CD4-positive, alpha-beta T cell treated with Interleukin-21 for 1 hour (primary cell): ENCODE measurements at regions not wholly inside any gene's neighbourhood (a gene's known extent, or its start where the extent isn't known, plus 50 kb on each side); places are given as distances from the start of the nearest gene placed in this dataset.
"Not testable (repeated sequence)": the region's sequence is repeated elsewhere in the genome, so short reads cannot be mapped to it uniquely, and the experiment has no call there.

Experiments used
- DNase-seq: peaks from one replicate; pipeline ENCODE4 v3.0.0-alpha.2; 2020

- DNase-seq, result no peak
Observed at GRCh38 chr5:91954136-91954535, 571.0 kb upstream of the ARRDC3 start.

GRCh38 chr5:91950328-91950727 is 567.2 kb upstream of the ARRDC3 start:
- no peak for DNase-seq

GRCh38 chr5:91946870-91947269 is 563.8 kb upstream of the ARRDC3 start:
- DNase-seq, result no peak

- DNase-seq, result no peak
Observed at GRCh38 chr5:91941588-91941987, 558.5 kb upstream of the ARRDC3 start.

GRCh38 chr5:91938441-91938840 is 555.3 kb upstream of the ARRDC3 start:
- no peak for DNase-seq

- no peak for DNase-seq
Observed at GRCh38 chr5:91937121-91937520, 554.0 kb upstream of the ARRDC3 start.

- DNase-seq, result no peak
Observed at GRCh38 chr5:91929522-91929817, 546.4 kb upstream of the ARRDC3 start.

- no peak for DNase-seq
Observed at GRCh38 chr5:91928754-91929521, 545.8 kb upstream of the ARRDC3 start.

GRCh38 chr5:91927439-91927838 is 544.3 kb upstream of the ARRDC3 start:
- no peak for DNase-seq

- DNase-seq, result no peak
Observed at GRCh38 chr5:91925249-91925648, 542.1 kb upstream of the ARRDC3 start.

- not testable (repeated sequence) for DNase-seq
Observed at GRCh38 chr5:91917037-91917814, 534.1 kb upstream of the ARRDC3 start.

- DNase-seq, result no peak
Observed at GRCh38 chr5:91910655-91911054, 527.5 kb upstream of the ARRDC3 start.

GRCh38 chr5:91910247-91910646 is 527.1 kb upstream of the ARRDC3 start:
- DNase-seq, result no peak

GRCh38 chr5:91906494-91906893 is 523.4 kb upstream of the ARRDC3 start:
- DNase-seq, result no peak

- DNase-seq, result no peak
Observed at GRCh38 chr5:91906027-91906426, 522.9 kb upstream of the ARRDC3 start.

GRCh38 chr5:91898898-91899297 is 515.8 kb upstream of the ARRDC3 start:
- DNase-seq, result no peak

- no peak for DNase-seq
Observed at GRCh38 chr5:91898019-91898418, 514.9 kb upstream of the ARRDC3 start.

GRCh38 chr5:91888810-91889209 is 505.7 kb upstream of the ARRDC3 start:
- no peak for DNase-seq

GRCh38 chr5:91885291-91886265 is 502.5 kb upstream of the ARRDC3 start:
- DNase-seq, result no peak

GRCh38 chr5:91884036-91884435 is 500.9 kb upstream of the ARRDC3 start:
- no peak for DNase-seq

- no peak for DNase-seq
Observed at GRCh38 chr5:91875196-91875779, 492.2 kb upstream of the ARRDC3 start.

- no peak for DNase-seq
Observed at GRCh38 chr5:91867799-91868198, 484.7 kb upstream of the ARRDC3 start.

- DNase-seq, result no peak
Observed at GRCh38 chr5:91865915-91866314, 482.8 kb upstream of the ARRDC3 start.
